ENCODE measurements at regions not wholly inside any gene's neighbourhood (a gene's known extent, or its start where the extent isn't known, plus 50 kb on each side); places are given as distances from the start of the nearest gene placed in this dataset.

DNA sequence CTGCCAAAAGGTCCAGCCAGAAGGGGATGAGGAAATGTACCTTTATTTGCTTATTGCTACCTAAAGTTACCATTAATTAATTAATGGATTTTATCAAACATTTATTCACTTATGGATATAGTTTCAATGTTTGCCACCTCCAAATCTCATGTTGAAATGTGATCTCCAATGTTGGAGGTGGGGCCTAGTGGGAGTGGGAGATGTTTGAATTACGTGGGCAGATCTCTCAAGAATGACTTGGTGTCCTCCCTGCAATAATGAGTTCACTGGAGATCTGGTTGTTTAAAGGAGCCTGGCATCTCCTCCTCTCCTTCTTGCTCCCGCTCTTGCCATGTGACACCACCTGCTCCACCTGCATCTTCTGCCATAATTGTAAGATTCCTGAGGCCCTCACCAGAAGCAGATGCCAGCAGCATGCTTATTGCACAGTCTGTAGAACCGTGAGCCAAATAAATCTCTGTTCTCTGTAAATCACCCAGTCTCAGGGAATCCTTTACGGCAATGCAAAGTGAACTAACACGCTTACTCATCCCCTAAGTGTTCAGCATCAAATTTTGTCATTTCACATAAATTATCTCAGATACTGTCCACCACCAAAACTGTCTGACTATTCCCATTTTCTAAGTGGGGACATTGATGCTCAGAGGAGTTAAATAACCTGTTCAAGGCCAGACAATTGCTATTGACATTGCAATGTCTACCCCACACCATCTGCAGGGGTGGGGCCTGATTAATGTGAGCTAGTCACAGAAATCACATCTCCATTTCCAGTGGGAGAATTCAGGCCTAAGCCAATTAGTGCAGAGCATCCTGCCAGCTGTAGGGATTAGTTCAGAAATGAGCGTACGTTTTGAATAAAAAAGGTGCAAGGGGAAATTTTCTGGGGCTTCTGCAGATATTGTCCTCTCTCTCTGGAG, 51.6 kb upstream of the SYN3 start:
- TF ChIP-seq, protein P1, sequence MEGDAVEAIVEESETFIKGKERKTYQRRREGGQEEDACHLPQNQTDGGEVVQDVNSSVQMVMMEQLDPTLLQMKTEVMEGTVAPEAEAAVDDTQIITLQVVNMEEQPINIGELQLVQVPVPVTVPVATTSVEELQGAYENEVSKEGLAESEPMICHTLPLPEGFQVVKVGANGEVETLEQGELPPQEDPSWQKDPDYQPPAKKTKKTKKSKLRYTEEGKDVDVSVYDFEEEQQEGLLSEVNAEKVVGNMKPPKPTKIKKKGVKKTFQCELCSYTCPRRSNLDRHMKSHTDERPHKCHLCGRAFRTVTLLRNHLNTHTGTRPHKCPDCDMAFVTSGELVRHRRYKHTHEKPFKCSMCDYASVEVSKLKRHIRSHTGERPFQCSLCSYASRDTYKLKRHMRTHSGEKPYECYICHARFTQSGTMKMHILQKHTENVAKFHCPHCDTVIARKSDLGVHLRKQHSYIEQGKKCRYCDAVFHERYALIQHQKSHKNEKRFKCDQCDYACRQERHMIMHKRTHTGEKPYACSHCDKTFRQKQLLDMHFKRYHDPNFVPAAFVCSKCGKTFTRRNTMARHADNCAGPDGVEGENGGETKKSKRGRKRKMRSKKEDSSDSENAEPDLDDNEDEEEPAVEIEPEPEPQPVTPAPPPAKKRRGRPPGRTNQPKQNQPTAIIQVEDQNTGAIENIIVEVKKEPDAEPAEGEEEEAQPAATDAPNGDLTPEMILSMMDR (conservative IDR thresholded peaks at IDR 0.05; ENCODE audit: low read length), result no peak
- DNase-seq (ENCODE audit: low read depth), result no peak
- no peak overlapping the region for H3K4me3 ChIP-seq (ENCODE audit: low read length)

DNA sequence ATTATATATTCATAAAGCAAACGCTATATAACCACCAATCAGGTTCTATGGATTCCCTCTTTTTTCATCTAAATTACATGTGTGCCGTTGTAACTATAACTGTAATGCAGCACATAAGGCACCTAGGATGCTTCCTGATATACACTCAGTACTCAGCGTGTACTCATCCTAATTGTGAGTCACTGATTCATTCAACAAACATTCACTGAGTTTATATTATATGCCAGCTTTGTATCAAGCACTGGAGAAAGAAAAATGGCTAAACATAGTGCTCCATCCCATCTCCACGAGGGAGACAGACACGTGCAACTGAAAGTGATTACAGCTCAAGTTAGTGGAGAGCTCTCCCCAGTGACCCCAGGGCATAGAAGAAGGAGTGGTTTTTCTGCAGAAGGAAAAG, 49.9 kb upstream of the SYN3 start:
- TF ChIP-seq, protein P1 (conservative IDR thresholded peaks at IDR 0.05; ENCODE audit: low read length), result no peak
- DNase-seq (ENCODE audit: low read depth), result no peak
- H3K4me3 ChIP-seq (ENCODE audit: low read length), result no peak overlapping the region

All from AG10803 (cell line).